A549 (cell line): ENCODE measurements at regions not wholly inside any gene's neighbourhood (a gene's known extent, or its start where the extent isn't known, plus 50 kb on each side); places are given as distances from the start of the nearest gene placed in this dataset.

Source experiments
- ATAC-seq, 2 experiments: fragments of 200-7000 bp in 1 of 2; fragments of >200 bp in 1 of 2; cut with Nextera tagmentation in 1 of 2; cut with Tn5 transposase in 1 of 2; 3 replicates each; pipeline versions ENCODE4 v1.8.0 to v1.9.1; 2018 to 2020; ENCODE audit warnings: mild to moderate bottlenecking in 1 of 2, moderate library complexity in 1 of 2
- CTCF ChIA-PET: fragments of 300-600 bp; sonication (Branson Sonifier 250); formaldehyde crosslinking; extraction: SDS; loops from one replicate; lab custom pipeline; 2021; ENCODE audit warnings: antibody characterized with exemption, inconsistent platforms; lab: Yijun Ruan, JAX
- POLR2A ChIA-PET: fragments of 350-600 bp; formaldehyde crosslinking; extraction: SDS; loops from one replicate; lab custom pipeline; 2021; ENCODE audit warnings: antibody characterized with exemption, inconsistent platforms; lab: Yijun Ruan, JAX
- DNase-seq, 2 experiments: peaks; one replicate each; pipeline versions ENCODE4 v3.0.0 to v3.0.0-alpha.2; 2011 to 2016; ENCODE audit warnings: low read depth in 1 of 2, low spot score in 1 of 2
- FAIRE-seq: peaks from 2 replicates; lab custom pipeline; 2011; peaks lifted over from hg19 to GRCh38; lab: Jason Lieb, UNC
- H3K27ac ChIP-seq, 2 experiments: fragments of >200 bp; sonication (Bioruptor Twin); formaldehyde crosslinking; 3 replicates each; pipeline ENCODE4 v1.5.1; 2016 to 2017
- H3K4me1 ChIP-seq: fragments of >200 bp; sonication (Bioruptor Twin); formaldehyde crosslinking; 3 replicates; pipeline ENCODE4 v1.6.1; 2016
- H3K4me2 ChIP-seq: fragments of >200 bp; sonication (Bioruptor Twin); formaldehyde crosslinking; 3 replicates; pipeline ENCODE4 v1.6.1; 2016
- H3K4me3 ChIP-seq: fragments of >200 bp; sonication (Bioruptor Twin); formaldehyde crosslinking; 3 replicates; pipeline ENCODE4 v1.5.1; 2016
- H3K9me3 ChIP-seq: fragments of >200 bp; sonication (Bioruptor Twin); formaldehyde crosslinking; 3 replicates; pipeline ENCODE4 v1.6.1; 2016
- BHLHE40 ChIP-seq: IDR thresholded peaks from 2 replicates; pipeline ENCODE4 v1.6.1; 2012; ENCODE audit warnings: low read depth, low read length, inconsistent platforms
- CBX2 ChIP-seq: fragments of 200-600 bp; sonication (generic); IDR thresholded peaks from 2 replicates; pipeline ENCODE4 v1.6.1; 2016; ENCODE audit warnings: low read depth, mild to moderate bottlenecking, borderline replicate concordance
- ESRRA ChIP-seq: fragments of 150-350 bp; IDR thresholded peaks from 2 replicates; pipeline ENCODE4 v1.6.1; 2014; ENCODE audit warnings: mild to moderate bottlenecking, low read length, borderline replicate concordance
- FOXS1 ChIP-seq: fragments of 250-450 bp; sonication (Bioruptor Pico); IDR thresholded peaks from 2 replicates; pipeline ENCODE4 v1.5.0; 2020; ENCODE audit warnings: mild to moderate bottlenecking, moderate library complexity
- HOXA7 ChIP-seq: fragments of 250-450 bp; sonication (Bioruptor Pico); IDR thresholded peaks from 2 replicates; pipeline ENCODE4 v1.5.0; 2020; ENCODE audit warnings: mild to moderate bottlenecking, moderate library complexity
- JUNB ChIP-seq: fragments of >200 bp; sonication (Bioruptor Twin); formaldehyde crosslinking; IDR thresholded peaks from 2 replicates; pipeline ENCODE4 v1.6.1; 2016
- MYC ChIP-seq: IDR thresholded peaks from 2 replicates; pipeline ENCODE4 v1.6.1; 2012; ENCODE audit warnings: mild to moderate bottlenecking, inconsistent platforms, low read length, improper control_type of control experiment, borderline replicate concordance
- NPAS2 ChIP-seq: fragments of 250-450 bp; sonication (Bioruptor Pico); IDR thresholded peaks from 2 replicates; pipeline ENCODE4 v1.8.0; 2022; ENCODE audit warnings: mild to moderate bottlenecking, moderate library complexity, borderline replicate concordance
- NR3C1 ChIP-seq: fragments of >200 bp; sonication (Bioruptor Twin); formaldehyde crosslinking; IDR thresholded peaks from 3 replicates; pipeline ENCODE4 v1.6.1; 2017
- PHF8 ChIP-seq: fragments of 200-600 bp; sonication (generic); IDR thresholded peaks from 2 replicates; pipeline ENCODE4 v1.6.1; 2016; ENCODE audit warnings: low read depth, mild to moderate bottlenecking, antibody characterized with exemption, moderate library complexity, borderline replicate concordance
- POLR2AphosphoS2 ChIP-seq: conservative IDR thresholded peaks from 2 replicates; pipeline ENCODE4 v1.6.1; 2012; ENCODE audit warnings: low read length, improper control_type of control experiment, inconsistent platforms
- RAD21 ChIP-seq, 2 experiments: fragments of >200 bp in 1 of 2; sonication (Bioruptor Twin) in 1 of 2; formaldehyde crosslinking in 1 of 2; IDR thresholded peaks in 1 of 2; conservative IDR thresholded peaks in 1 of 2; 2 replicates in 1 of 2; 3 replicates in 1 of 2; pipeline ENCODE4 v1.6.1; 2012 to 2018; ENCODE audit warnings: inconsistent platforms in 1 of 2
- RARB ChIP-seq: fragments of 250-450 bp; sonication (Bioruptor Pico); IDR thresholded peaks from 2 replicates; pipeline ENCODE4 v1.8.0; 2021; ENCODE audit warnings: mild to moderate bottlenecking, moderate library complexity
- RCOR1 ChIP-seq: fragments of 150-350 bp; IDR thresholded peaks from 2 replicates; pipeline ENCODE4 v1.6.1; 2014; ENCODE audit warnings: antibody characterized with exemption, low read length, low read depth
- SREBF2 ChIP-seq: fragments of 450-650 bp; IDR thresholded peaks from 2 replicates; pipeline ENCODE4 v1.6.1; 2014; ENCODE audit warnings: mild to moderate bottlenecking, moderate library complexity
- WGBS: methylation state at CpG from one replicate; pipeline ENCODE4 v1.1.6; 2017; ENCODE audit errors: missing lambda C conversion rate; 5-methylcytosine and 5-hydroxymethylcytosine counted together
- TF ChIP-seq, protein P1 (sequence below): fragments of 150-350 bp; IDR thresholded peaks from 2 replicates; pipeline ENCODE4 v1.6.1; 2014; ENCODE audit warnings: low read depth, mild to moderate bottlenecking, low read length
- TF ChIP-seq, protein P2 (sequence below): fragments of 250-450 bp; sonication (Bioruptor Pico); IDR thresholded peaks from 2 replicates; pipeline ENCODE4 v1.5.0; 2020; ENCODE audit warnings: low read depth, mild to moderate bottlenecking, moderate library complexity
- TF ChIP-seq, protein P3 (sequence below): IDR thresholded peaks from 2 replicates; pipeline ENCODE4 v1.6.1; 2012; ENCODE audit warnings: low read depth, borderline replicate concordance
- TF ChIP-seq, protein P4 (sequence below): fragments of 200-600 bp; sonication (generic); IDR thresholded peaks from 2 replicates; pipeline ENCODE4 v1.6.1; 2016; ENCODE audit warnings: antibody characterized with exemption, mild to moderate bottlenecking, moderate library complexity

DNA sequence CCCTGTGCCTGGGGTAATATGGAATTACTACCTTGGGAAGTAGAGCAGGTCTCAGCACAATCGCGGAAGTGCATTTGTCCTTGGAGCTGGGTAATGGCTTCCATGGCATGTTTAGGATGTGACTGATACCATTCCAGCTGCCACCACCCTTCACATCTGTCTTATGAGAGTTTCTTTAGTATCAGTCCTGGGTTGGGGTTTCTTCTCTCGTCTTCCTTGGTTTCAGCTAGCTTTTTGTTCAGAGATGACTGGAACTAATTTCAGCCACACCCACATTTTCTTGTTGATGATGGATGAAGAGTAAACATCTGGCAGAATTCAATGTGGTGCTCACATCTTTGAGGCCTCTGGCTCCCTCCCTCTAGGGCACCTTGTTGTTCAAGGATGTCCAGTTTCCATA lies 212.9 kb upstream of the SOX21 start:
- 64% methylated on average over 3 of the region's 3 CpGs for WGBS
- Histone ChIP-seq H3K4me2 (no peak overlapping the region), H3K4me3 (no peak overlapping the region), H3K9me3 (no peaks in the 10 kb centered on the region)
- ATAC-seq: no peak
- TF ChIP-seq, protein P1, sequence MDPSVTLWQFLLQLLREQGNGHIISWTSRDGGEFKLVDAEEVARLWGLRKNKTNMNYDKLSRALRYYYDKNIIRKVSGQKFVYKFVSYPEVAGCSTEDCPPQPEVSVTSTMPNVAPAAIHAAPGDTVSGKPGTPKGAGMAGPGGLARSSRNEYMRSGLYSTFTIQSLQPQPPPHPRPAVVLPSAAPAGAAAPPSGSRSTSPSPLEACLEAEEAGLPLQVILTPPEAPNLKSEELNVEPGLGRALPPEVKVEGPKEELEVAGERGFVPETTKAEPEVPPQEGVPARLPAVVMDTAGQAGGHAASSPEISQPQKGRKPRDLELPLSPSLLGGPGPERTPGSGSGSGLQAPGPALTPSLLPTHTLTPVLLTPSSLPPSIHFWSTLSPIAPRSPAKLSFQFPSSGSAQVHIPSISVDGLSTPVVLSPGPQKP: no peak
- TF ChIP-seq NPAS2 (CRISPR knock-in tag) (no peak), JUNB (no peak), RAD21 (conservative IDR thresholded peaks at IDR 0.05 in 1 of 2, IDR thresholded peaks at IDR 0.05 in 1 of 2) (no peak), HOXA7 (CRISPR knock-in tag) (no peak), POLR2AphosphoS2 (no peak), ESRRA (no peak)
- TF ChIP-seq, protein P2, sequence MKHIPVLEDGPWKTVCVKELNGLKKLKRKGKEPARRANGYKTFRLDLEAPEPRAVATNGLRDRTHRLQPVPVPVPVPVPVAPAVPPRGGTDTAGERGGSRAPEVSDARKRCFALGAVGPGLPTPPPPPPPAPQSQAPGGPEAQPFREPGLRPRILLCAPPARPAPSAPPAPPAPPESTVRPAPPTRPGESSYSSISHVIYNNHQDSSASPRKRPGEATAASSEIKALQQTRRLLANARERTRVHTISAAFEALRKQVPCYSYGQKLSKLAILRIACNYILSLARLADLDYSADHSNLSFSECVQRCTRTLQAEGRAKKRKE: no peak
- TF ChIP-seq, protein P3, sequence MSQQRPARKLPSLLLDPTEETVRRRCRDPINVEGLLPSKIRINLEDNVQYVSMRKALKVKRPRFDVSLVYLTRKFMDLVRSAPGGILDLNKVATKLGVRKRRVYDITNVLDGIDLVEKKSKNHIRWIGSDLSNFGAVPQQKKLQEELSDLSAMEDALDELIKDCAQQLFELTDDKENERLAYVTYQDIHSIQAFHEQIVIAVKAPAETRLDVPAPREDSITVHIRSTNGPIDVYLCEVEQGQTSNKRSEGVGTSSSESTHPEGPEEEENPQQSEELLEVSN: no peak
- TF ChIP-seq, all 56 proteins: peak for 0
- FAIRE-seq: no peak
- ChIA-PET CTCF (interaction anchor here (0.6 kb wide), 1 partner anchor 279 kb away, joined by 4 read pairs; no protein-coding TSS in a partner anchor), POLR2A (no interaction called here)
- no peak for DNase-seq
- Histone ChIP-seq H3K27ac (no peak overlapping the region), H3K4me1 (no peaks in the 10 kb centered on the region)

DNA sequence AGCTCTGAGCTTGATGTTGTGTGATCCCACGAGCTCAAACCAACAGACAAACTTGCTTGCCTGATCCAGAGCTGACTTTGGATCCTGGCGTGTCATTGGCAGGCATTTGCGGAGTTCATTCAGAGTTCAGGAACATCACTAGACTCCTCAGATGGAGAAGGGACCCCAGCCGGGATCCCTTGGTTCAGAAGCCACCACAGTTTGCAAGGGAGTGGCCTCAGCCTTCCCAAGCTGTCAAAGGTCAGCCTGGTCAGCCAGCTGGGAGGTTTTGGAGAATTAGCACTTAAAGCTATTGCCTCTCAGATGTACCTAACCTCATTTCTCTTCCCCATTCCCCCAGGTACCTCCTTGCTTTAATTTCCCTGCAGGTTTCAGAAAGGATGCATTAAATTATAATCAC lies 208.8 kb upstream of the SOX21 start:
- POLR2A ChIA-PET: no interaction called here
- TF ChIP-seq RCOR1 (no peak), CBX2 (no peak), PHF8 (no peak), MYC (no peak), SREBF2 (no peak), BHLHE40 (no peak), RARB (CRISPR knock-in tag) (no peak), FOXS1 (no peak), HOXA7 (CRISPR knock-in tag) (no peak), NR3C1 (no peak)
- TF ChIP-seq, protein P2: no peak
- TF ChIP-seq, protein P4, sequence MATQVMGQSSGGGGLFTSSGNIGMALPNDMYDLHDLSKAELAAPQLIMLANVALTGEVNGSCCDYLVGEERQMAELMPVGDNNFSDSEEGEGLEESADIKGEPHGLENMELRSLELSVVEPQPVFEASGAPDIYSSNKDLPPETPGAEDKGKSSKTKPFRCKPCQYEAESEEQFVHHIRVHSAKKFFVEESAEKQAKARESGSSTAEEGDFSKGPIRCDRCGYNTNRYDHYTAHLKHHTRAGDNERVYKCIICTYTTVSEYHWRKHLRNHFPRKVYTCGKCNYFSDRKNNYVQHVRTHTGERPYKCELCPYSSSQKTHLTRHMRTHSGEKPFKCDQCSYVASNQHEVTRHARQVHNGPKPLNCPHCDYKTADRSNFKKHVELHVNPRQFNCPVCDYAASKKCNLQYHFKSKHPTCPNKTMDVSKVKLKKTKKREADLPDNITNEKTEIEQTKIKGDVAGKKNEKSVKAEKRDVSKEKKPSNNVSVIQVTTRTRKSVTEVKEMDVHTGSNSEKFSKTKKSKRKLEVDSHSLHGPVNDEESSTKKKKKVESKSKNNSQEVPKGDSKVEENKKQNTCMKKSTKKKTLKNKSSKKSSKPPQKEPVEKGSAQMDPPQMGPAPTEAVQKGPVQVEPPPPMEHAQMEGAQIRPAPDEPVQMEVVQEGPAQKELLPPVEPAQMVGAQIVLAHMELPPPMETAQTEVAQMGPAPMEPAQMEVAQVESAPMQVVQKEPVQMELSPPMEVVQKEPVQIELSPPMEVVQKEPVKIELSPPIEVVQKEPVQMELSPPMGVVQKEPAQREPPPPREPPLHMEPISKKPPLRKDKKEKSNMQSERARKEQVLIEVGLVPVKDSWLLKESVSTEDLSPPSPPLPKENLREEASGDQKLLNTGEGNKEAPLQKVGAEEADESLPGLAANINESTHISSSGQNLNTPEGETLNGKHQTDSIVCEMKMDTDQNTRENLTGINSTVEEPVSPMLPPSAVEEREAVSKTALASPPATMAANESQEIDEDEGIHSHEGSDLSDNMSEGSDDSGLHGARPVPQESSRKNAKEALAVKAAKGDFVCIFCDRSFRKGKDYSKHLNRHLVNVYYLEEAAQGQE: no peak
- TF ChIP-seq, protein P1: no peak
- H3K9me3 ChIP-seq: no peaks in the 10 kb centered on the region
- H3K4me2 ChIP-seq: no peak overlapping the region
- FAIRE-seq: no peak
- H3K4me3 ChIP-seq: no peak overlapping the region
- 7% methylated on average over 4 of the region's 4 CpGs for WGBS
- no peak for DNase-seq
- CTCF ChIA-PET: no interaction called here
- no peak for ATAC-seq
- H3K4me1 ChIP-seq: no peaks in the 10 kb centered on the region
- H3K27ac ChIP-seq: no peak overlapping the region
